GM23248 (cell line): ENCODE measurements at regions not wholly inside any gene's neighbourhood (a gene's known extent, or its start where the extent isn't known, plus 50 kb on each side); places are given as distances from the start of the nearest gene placed in this dataset.

ENCODE experiments used
- EZH2 ChIP-seq: fragments of 200-600 bp; sonication (generic); IDR thresholded peaks from 2 replicates; pipeline ENCODE4 v1.6.1; 2018; ENCODE audit warnings: antibody characterized with exemption, mild to moderate bottlenecking; ENCODE audit not compliant: insufficient read depth, poor library complexity, severe bottlenecking
- EZH2phosphoT487 ChIP-seq: fragments of 200-600 bp; sonication (generic); IDR thresholded peaks from 2 replicates; pipeline ENCODE4 v1.6.1; 2018; ENCODE audit warnings: antibody characterized with exemption, moderate library complexity, mild to moderate bottlenecking, low read depth; ENCODE audit not compliant: insufficient read depth

DNA sequence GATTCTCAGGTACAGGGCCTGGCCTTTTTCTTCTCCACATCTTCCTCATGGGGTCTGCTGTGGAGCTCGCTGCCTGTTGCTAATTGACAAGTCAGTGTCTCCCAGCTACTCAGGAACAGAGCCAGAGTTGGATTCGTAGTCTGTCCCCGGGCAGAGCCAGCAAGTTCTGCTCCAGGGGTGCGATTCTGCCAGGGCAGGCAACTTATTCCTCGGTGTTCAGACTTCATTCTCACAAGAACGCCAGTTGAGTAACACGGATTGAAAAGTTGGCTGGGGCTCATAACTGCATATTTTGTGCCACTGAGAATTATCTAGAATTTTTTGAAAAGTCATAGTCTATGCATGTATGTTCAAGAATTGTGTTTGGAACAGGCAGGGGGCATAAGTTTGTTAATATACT, 336.7 kb upstream of the NPVF start:
- TF ChIP-seq EZH2 (no peak), EZH2phosphoT487 (no peak)
